ENCODE measurements at regions not wholly inside any gene's neighbourhood (a gene's known extent, or its start where the extent isn't known, plus 50 kb on each side); places are given as distances from the start of the nearest gene placed in this dataset.

DNA sequence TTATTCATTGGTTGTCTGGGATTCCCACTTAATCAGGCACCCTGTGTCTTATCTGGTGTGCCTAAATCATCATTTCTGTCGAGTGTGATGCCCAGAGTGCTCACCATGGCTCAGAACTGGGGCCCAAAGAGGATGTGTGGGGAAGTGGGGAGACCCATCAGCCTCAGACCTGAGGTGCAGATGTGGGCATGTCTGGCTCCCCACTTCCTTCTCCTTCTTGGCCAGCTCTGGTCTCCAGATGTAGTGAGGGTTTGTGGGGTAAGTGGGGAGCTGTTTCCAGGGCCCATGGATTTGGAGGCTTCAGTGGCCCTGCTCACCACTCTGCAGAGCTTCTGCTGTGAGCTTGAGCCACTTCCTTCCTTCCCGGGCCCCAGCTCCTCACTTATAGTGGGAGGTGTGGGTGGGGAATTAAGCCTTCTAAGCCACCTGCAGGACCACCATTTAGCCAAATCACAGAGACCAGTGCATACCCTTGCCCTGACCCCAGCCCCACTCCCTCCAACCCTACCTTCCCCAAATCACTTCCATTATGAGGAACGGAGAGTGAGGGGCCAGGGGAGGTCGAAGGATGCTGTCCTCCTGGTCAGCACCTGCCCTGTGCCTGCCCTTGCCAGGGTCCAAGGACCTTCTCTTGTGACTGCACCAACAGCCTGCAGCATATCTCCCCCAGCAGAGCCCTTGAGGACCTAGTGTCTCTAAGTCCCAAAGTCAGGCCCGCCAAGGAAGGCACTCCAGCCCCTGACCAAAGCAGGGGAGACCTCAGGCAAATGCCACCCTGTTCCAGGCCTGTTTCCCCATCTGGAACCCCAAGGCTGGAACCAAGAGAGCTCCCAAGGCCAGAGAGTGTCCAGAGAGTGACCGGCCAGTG is 278.2 kb upstream of the RTL1 start:
- no peak for DNase-seq (ENCODE audit: low spot score in 2 of 2)
- no peaks in the 10 kb centered on the region for H3K27me3 ChIP-seq (ENCODE audit: low read depth)
- H3K36me3 ChIP-seq (replicated peaks): no peaks in the 10 kb centered on the region
- no peak overlapping the region for H3K4me3 ChIP-seq
- H3K9me3 ChIP-seq: no peaks in the 10 kb centered on the region; the same call in 1 of the 2 replicates
- in situ Hi-C loops (cut with MboI; ENCODE audit: low sequenced_read_pairs): no loop called here
- no peaks in the 10 kb centered on the region for H3K4me1 ChIP-seq

DNA sequence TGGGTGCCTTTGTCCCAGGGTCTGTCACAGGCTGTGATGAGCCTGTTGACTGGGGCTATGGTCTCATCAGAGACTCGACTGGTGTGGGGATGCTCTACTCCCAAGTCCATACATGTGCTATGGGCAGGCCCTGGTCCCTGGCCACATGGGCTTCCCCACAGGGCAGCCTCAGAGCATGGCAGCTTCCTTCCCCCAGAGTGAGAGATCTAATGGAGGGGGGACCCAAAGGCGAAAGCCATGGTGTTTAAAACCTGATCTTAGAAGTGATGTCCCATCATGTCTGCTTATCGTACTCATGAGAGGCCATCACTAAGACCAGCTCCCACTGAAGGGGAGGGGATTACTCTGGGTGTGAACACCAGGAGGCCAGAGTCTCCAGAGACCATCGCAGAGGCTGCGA is 279.0 kb upstream of the RTL1 start:
- DNase-seq (ENCODE audit: low spot score in 2 of 2): no peak
- in situ Hi-C loops (cut with MboI; ENCODE audit: low sequenced_read_pairs): no loop called here
- H3K36me3 ChIP-seq (replicated peaks): no peaks in the 10 kb centered on the region
- H3K27me3 ChIP-seq (ENCODE audit: low read depth): no peaks in the 10 kb centered on the region
- no peak overlapping the region for H3K4me3 ChIP-seq
- H3K9me3 ChIP-seq: no peaks in the 10 kb centered on the region; the same call in 1 of the 2 replicates
- H3K4me1 ChIP-seq: no peaks in the 10 kb centered on the region

DNA sequence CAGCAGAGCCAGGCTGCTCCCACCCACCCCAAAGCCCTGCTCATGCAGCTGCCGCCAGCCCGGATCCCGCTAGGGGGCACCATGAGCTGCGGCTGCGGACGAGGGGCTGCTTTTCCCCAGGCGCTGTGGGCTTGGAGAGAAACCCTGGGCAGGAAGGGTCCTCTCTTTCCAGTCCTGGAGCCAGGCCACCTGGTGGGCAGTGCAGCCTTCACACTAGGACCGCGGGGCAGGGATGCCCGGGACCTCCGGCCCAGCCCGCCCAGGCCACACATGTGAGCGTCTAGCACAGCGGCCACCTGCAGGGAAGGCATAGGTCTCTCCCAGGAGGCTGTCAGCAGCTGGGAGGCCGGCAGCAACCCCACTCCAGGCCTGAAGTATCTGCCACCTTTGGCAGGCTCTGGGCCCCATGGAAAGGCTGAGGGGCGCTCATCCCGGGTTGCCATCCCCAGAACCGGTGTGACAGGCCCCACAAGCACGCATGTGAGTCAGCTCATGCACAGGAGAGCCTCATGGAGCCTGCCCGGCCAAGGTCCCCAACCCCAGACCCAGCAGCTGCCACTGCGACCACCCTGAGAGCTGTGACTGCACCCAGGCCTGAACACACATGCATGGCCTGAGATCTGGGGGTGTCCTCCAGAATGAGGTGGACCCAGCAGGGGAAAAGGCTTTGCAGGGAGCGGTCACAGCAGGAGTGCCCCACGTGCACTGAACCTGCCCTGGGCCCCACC is 280.0 kb upstream of the RTL1 start:
- H3K4me3 ChIP-seq: no peak overlapping the region
- peak in 1 of 2 experiments; percentile 58 for DNase-seq (ENCODE audit: low spot score in 2 of 2)
- H3K36me3 ChIP-seq (replicated peaks): no peaks in the 10 kb centered on the region
- H3K9me3 ChIP-seq: no peaks in the 10 kb centered on the region; the same call in 1 of the 2 replicates
- in situ Hi-C loops (cut with MboI; ENCODE audit: low sequenced_read_pairs): no loop called here
- H3K27me3 ChIP-seq (ENCODE audit: low read depth): no peaks in the 10 kb centered on the region
- H3K4me1 ChIP-seq: no peaks in the 10 kb centered on the region

DNA sequence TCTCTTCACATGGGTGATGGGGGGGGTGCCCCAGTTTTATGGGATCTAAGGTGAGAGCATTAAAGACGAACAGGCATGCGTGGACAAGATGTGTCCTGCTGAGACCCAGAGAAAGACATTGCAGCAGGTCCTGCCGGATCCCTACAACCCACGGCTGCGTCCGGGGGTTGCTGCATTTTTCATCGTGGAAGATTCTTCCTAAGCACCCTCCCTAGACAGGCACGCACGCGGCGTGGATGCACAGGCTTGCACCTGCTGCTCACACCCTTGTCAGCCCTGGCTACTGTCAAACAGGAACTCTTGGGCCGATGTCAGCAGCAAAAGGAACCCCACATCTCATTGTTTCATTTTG is 280.6 kb upstream of the RTL1 start:
- Histone ChIP-seq H3K27me3 (ENCODE audit: low read depth) (no peaks in the 10 kb centered on the region), H3K9me3 (no peaks in the 10 kb centered on the region; the same call in 1 of the 2 replicates), H3K4me1 (no peaks in the 10 kb centered on the region), H3K4me3 (no peak overlapping the region), H3K36me3 (replicated peaks) (no peaks in the 10 kb centered on the region)
- in situ Hi-C loops (cut with MboI; ENCODE audit: low sequenced_read_pairs): no loop called here
- no peak for DNase-seq (ENCODE audit: low spot score in 2 of 2)

DNA sequence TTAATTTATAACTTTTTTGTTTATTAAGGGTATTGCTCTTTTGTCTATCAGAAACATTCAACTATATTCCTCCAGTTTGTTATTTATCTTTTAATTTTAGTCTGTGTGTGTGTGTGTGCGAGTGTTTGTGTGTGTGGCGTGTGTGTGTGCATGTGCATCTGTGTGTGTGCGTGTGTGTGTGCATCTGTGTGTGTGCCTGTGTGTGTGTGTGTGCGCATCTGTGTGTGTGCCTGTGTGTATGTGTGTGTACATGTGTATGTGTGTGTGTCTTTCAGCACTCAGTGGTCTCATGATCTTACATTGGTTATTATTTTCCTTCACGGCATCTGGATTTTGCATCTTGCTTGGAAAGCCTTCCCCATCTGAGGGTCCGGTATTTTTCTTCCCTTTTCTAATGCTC is 281.1 kb upstream of the RTL1 start:
- DNase-seq (ENCODE audit: low spot score in 2 of 2): no peak
- in situ Hi-C loops (cut with MboI; ENCODE audit: low sequenced_read_pairs): no loop called here

DNA sequence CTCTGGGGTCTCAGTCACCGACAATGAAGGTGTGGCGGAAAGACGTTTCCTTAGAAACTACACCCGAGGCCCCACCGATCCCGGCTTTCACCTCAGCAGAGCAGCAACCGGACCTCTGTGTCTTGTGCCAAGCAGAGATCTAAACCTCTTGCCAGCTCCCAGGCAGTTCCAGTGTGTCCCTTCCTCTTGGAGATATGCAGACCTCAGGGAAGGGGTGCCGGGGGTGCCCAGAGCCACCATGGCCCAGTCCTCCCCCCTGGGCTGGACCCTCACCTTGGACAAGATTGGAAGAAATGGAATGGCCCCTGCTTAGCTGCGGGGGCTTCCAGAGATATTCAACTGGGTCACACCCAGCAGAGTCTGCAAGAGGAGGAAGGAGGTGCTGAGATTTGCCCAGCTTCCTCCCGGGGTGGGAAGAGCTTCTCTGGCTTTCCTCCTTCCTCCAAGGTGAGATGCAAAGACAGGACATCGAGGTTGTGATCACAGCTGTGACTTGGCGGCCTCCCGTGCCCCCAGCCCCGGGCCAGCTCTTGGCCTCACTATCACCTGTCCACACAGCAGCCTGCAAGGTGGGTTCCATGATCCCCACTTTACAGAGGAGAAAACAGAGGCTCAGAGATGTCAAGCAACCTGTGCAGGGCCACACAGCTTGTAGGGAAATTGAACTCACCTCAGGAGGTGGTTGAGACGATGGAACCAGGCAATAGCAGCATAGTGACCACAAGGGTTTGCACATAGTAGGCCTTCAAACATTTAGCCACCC is 281.7 kb upstream of the RTL1 start:
- Histone ChIP-seq H3K4me1 (no peaks in the 10 kb centered on the region), H3K4me3 (no peak overlapping the region), H3K27me3 (ENCODE audit: low read depth) (no peaks in the 10 kb centered on the region), H3K36me3 (replicated peaks) (no peaks in the 10 kb centered on the region), H3K9me3 (no peaks in the 10 kb centered on the region; the same call in 1 of the 2 replicates)
- DNase-seq (ENCODE audit: low spot score in 2 of 2): no peak
- in situ Hi-C loops (cut with MboI; ENCODE audit: low sequenced_read_pairs): no loop called here

More for the DNA sequence above, 281.1 kb upstream of the RTL1 start:
- no peak overlapping the region for H3K4me3 ChIP-seq
- no peaks in the 10 kb centered on the region for H3K4me1 ChIP-seq
- no peaks in the 10 kb centered on the region for H3K36me3 ChIP-seq (replicated peaks)
- H3K9me3 ChIP-seq: no peaks in the 10 kb centered on the region; the same call in 1 of the 2 replicates
- no peaks in the 10 kb centered on the region for H3K27me3 ChIP-seq (ENCODE audit: low read depth)

DNA sequence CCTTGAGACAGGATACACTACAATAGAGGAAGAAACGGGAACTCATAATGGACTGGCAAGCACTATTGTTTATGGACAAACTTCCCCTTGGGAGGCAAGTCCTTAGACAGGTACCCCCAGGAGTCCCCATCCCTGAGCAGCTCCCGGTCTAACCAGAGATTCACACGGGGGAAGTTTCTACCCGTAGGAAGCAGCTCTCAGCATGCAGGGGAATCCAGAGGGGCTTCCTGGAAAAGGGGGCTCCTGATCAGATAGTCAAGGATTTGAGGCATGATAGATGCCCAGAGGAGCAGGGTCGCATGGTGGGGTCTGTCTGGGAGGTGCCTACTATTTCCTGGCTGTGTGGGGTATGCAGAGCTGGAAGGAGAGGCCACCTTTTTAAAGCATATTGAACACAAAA is 282.4 kb upstream of the RTL1 start:
- Histone ChIP-seq H3K4me1 (no peaks in the 10 kb centered on the region), H3K36me3 (replicated peaks) (no peaks in the 10 kb centered on the region), H3K4me3 (no peak overlapping the region), H3K27me3 (ENCODE audit: low read depth) (no peaks in the 10 kb centered on the region), H3K9me3 (no peaks in the 10 kb centered on the region; the same call in 1 of the 2 replicates)
- DNase-seq (ENCODE audit: low spot score in 2 of 2): no peak
- in situ Hi-C loops (cut with MboI; ENCODE audit: low sequenced_read_pairs): no loop called here

DNA sequence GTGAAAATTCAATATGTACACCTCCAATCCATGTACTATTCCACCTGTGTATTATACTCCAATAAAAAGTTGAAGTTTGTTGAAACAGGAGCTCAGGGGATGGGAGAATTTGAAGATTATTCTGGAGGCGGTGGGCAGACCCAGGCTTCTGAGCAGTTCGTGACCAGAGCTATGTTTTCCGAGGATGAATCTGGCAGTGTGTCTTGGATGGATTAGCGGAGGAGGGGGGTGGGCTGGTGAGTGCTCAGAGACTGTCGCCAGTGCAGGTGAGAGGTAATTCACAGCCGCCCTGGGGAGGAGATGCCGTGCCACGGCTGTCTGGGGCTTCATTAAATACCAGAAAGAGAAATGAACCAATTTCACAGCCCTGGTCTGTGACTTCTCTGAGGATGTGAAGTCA is 283.0 kb upstream of the RTL1 start:
- no peaks in the 10 kb centered on the region for H3K4me1 ChIP-seq
- no peak for DNase-seq (ENCODE audit: low spot score in 2 of 2)
- in situ Hi-C loops (cut with MboI; ENCODE audit: low sequenced_read_pairs): no loop called here
- no peak overlapping the region for H3K4me3 ChIP-seq
- no peaks in the 10 kb centered on the region for H3K27me3 ChIP-seq (ENCODE audit: low read depth)
- H3K36me3 ChIP-seq (replicated peaks): no peaks in the 10 kb centered on the region
- H3K9me3 ChIP-seq: no peaks in the 10 kb centered on the region; the same call in 1 of the 2 replicates

DNA sequence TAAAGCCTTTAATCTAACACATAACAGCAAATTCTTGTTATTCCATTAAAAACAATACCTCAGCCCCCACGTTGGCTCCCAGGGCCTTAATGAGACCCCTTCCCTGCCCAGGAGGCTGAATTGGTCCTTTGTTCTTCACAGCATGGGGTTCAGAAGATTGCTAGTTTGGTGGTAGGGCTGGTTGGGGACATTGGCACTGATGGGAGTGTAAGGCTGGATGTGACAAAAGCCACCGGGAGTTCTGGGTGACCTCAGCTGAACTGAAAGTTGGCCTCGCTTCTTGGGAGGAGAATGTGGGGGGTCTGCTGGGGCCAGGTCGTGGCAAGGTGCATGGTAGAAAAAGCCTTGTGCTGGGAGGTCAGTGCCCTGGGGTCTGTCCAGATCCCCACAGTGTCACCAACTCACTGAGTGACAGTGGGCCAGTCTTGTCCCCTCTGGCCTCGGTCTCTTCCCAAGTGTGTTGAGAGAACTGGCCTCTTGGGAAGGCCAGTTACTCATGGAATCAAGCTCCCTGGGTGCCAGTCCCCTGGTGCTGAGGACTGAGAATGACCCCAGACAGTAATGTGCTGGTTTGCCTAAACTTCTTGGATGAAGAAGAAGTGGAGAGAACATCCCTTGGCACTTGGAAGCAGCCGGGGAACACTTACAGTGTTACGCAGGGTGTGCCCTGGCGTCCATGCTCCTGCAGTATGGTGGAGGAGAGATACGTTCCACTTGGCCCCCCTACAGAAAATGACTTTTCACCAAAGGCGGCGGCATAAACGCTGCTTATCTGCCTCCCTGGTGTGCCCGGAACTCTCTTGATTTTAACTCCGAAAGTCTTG is 283.7 kb upstream of the RTL1 start:
- Histone ChIP-seq H3K9me3 (no peaks in the 10 kb centered on the region; the same call in 1 of the 2 replicates), H3K27me3 (ENCODE audit: low read depth) (no peaks in the 10 kb centered on the region), H3K4me3 (no peak overlapping the region), H3K4me1 (no peaks in the 10 kb centered on the region), H3K36me3 (replicated peaks) (no peaks in the 10 kb centered on the region)
- DNase-seq (ENCODE audit: low spot score in 2 of 2): no peak
- in situ Hi-C loops (cut with MboI; ENCODE audit: low sequenced_read_pairs): no loop called here

DNA sequence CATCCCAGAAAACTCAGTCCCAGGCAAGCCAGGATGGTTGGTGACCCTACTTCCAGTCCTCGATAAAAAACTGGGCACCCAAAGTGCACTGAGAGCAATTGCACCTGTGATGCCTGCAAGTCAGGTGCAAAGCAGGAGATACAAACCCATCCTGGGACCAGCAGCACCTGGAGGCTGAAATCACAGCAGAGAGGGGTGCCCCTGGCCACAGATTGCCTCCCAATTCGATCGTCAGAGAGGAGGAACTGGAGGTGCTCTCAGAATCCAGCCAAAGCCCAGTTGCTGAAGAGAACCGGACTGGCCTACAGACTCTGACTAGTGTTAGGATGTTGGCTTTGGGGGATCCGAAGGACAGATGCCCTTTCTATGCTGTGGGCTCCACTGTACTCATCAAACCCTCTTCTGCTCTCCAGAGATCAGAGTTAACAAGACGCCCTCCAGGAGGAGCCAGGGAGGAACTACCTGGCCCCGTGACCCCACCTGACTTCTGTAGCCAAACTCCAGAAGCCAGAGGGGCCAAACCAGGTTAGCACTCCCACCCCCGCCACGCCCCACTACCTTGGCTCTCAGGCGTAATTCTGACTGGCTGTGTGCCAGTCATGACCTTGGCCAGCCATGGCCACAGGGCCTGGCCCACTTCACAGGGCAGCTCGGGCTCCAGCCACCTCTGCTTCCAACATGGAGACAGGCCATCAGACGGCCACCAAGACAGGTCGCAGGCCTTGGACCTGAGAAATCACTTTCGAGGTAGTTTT is 284.5 kb upstream of the RTL1 start:
- Histone ChIP-seq H3K9me3 (no peaks in the 10 kb centered on the region; the same call in 1 of the 2 replicates), H3K27me3 (ENCODE audit: low read depth) (no peaks in the 10 kb centered on the region), H3K4me3 (no peak overlapping the region), H3K4me1 (no peaks in the 10 kb centered on the region), H3K36me3 (replicated peaks) (no peaks in the 10 kb centered on the region)
- DNase-seq (ENCODE audit: low spot score in 2 of 2): no peak
- in situ Hi-C loops (cut with MboI; ENCODE audit: low sequenced_read_pairs): no loop called here

DNA sequence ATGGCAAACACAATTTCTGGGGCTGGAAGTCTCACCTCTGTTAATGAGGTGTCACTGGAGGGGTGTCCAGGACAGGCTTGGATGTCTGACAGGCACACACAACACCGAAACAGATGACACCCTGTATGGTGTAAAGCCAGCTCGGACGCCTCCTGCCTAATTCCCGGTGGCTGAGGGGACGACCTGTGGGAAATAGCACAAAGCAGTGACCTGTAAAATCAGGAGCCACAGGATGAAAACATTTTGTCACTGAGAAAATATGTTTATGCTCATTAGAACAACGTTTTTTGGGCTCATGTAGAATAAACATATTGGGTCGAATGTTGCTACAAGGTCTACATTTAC is 285.0 kb upstream of the RTL1 start:
- in situ Hi-C loops (cut with MboI; ENCODE audit: low sequenced_read_pairs): no loop called here
- no peaks in the 10 kb centered on the region for H3K4me1 ChIP-seq

DNA sequence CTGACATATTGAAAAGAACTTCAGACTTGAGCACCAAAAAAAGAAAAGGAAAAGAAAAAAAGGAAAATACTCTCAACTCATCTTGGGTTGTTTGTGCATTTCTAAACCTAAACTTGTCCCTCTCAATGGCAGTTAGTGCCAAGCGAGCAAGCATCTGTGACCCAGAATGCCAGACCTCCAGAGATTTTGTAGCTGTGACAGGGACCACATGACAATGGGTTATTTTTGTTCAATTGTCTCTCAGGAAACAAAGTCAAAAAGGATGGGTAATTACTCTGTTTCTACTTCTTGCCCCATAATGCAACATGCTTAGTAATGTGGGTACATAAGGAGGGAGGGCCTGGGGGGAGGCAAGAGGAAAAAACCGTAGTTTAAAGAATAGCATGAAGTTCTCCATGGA is 285.7 kb upstream of the RTL1 start:
- H3K4me1 ChIP-seq: no peaks in the 10 kb centered on the region
- H3K4me3 ChIP-seq: no peak overlapping the region
- in situ Hi-C loops (cut with MboI; ENCODE audit: low sequenced_read_pairs): no loop called here
- no peaks in the 10 kb centered on the region for H3K36me3 ChIP-seq (replicated peaks)
- H3K9me3 ChIP-seq: no peaks in the 10 kb centered on the region; the same call in 1 of the 2 replicates
- DNase-seq (ENCODE audit: low spot score in 2 of 2): no peak
- H3K27me3 ChIP-seq (ENCODE audit: low read depth): no peaks in the 10 kb centered on the region

More for the DNA sequence above, 285.0 kb upstream of the RTL1 start:
- H3K4me3 ChIP-seq: no peak overlapping the region
- no peaks in the 10 kb centered on the region for H3K27me3 ChIP-seq (ENCODE audit: low read depth)
- no peaks in the 10 kb centered on the region for H3K36me3 ChIP-seq (replicated peaks)
- no peaks in the 10 kb centered on the region; the same call in 1 of the 2 replicates for H3K9me3 ChIP-seq
- no peak for DNase-seq (ENCODE audit: low spot score in 2 of 2)
